Cardiac fibroblast (primary cell): ENCODE measurements at regions not wholly inside any gene's neighbourhood (a gene's known extent, or its start where the extent isn't known, plus 50 kb on each side); places are given as distances from the start of the nearest gene placed in this dataset.
"Not testable (repeated sequence)": the region's sequence is repeated elsewhere in the genome, so short reads cannot be mapped to it uniquely, and the experiment has no call there.

Experiments
- DNase-seq, 2 donors: peaks; one replicate each; pipeline versions ENCODE4 v3.0.0 to v3.0.0-alpha.2; 2010; ENCODE audit warnings: low read depth in 2 of 2
- H3K4me3 ChIP-seq, 2 donors: replicated peaks in 1 of 2; 1 replicate in 1 of 2; 2 replicates in 1 of 2; pipeline ENCODE4 v1.5.1; 2011; ENCODE audit warnings: low read depth in 2 of 2, low read length in 2 of 2, mild to moderate bottlenecking in 2 of 2, moderate library complexity in 1 of 2
- CTCF ChIP-seq: IDR thresholded peaks from one replicate; pipeline ENCODE4 v1.5.1; 2011; ENCODE audit warnings: low read depth, mild to moderate bottlenecking, low read length, inconsistent platforms

- no peak for TF ChIP-seq CTCF
- DNase-seq: peak; percentile 33 to 76
- H3K4me3 ChIP-seq: no peak overlapping the region
Observed at GRCh38 chr2:205868773-205869333, 186.6 kb downstream of the NRP2 start.

GRCh38 chr2:205868053-205868452 lies 185.8 kb downstream of the NRP2 start:
- no peak for DNase-seq
- no peak overlapping the region for H3K4me3 ChIP-seq
- no peak for TF ChIP-seq CTCF

- no peak for DNase-seq
- no peak overlapping the region for H3K4me3 ChIP-seq
- TF ChIP-seq CTCF: no peak
Observed at GRCh38 chr2:205867371-205867770, 185.1 kb downstream of the NRP2 start.

- no peak for TF ChIP-seq CTCF
- DNase-seq: no peak
Observed at GRCh38 chr2:205865905-205866441, 183.7 kb downstream of the NRP2 start.

GRCh38 chr2:205865056-205865455 lies 182.8 kb downstream of the NRP2 start:
- no peak for DNase-seq
- TF ChIP-seq CTCF: no peak
- H3K4me3 ChIP-seq: no peak overlapping the region

More at GRCh38 chr2:205865905-205866441, 183.7 kb downstream of the NRP2 start:
- H3K4me3 ChIP-seq: no peak overlapping the region

- no peak for DNase-seq
- no peak overlapping the region for H3K4me3 ChIP-seq
- no peak for TF ChIP-seq CTCF
Observed at GRCh38 chr2:205864491-205864890, 182.2 kb downstream of the NRP2 start.

- H3K4me3 ChIP-seq, DNase-seq: not testable (repeated sequence)
Observed at GRCh38 chr2:205862761-205863160, 180.5 kb downstream of the NRP2 start.
